ENCODE measurements at regions not wholly inside any gene's neighbourhood (a gene's known extent, or its start where the extent isn't known, plus 50 kb on each side); places are given as distances from the start of the nearest gene placed in this dataset.

GRCh38 chr13:73366241-73366640, 307.4 kb downstream of the KLF5 start:
- no peak for ATAC-seq
- no peak for TF ChIP-seq ZNF565 (CRISPR knock-in tag; conservative IDR thresholded peaks at IDR 0.05; ENCODE audit: low read depth)
- no peak for TF ChIP-seq TOX (CRISPR knock-in tag; IDR thresholded peaks at IDR 0.05; ENCODE audit: borderline replicate concordance)
- TF ChIP-seq, protein P1, sequence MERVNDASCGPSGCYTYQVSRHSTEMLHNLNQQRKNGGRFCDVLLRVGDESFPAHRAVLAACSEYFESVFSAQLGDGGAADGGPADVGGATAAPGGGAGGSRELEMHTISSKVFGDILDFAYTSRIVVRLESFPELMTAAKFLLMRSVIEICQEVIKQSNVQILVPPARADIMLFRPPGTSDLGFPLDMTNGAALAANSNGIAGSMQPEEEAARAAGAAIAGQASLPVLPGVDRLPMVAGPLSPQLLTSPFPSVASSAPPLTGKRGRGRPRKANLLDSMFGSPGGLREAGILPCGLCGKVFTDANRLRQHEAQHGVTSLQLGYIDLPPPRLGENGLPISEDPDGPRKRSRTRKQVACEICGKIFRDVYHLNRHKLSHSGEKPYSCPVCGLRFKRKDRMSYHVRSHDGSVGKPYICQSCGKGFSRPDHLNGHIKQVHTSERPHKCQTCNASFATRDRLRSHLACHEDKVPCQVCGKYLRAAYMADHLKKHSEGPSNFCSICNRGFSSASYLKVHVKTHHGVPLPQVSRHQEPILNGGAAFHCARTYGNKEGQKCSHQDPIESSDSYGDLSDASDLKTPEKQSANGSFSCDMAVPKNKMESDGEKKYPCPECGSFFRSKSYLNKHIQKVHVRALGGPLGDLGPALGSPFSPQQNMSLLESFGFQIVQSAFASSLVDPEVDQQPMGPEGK (CRISPR knock-in tag; IDR thresholded peaks at IDR 0.05; ENCODE audit: borderline replicate concordance): no peak
- TF ChIP-seq PPARA (CRISPR knock-in tag; IDR thresholded peaks at IDR 0.05; ENCODE audit: borderline replicate concordance): no peak
- TF ChIP-seq CSDC2 (CRISPR knock-in tag; IDR thresholded peaks at IDR 0.05): no peak
- TF ChIP-seq TCF4 (CRISPR knock-in tag; IDR thresholded peaks at IDR 0.05; ENCODE audit: borderline replicate concordance): no peak
- no peak for TF ChIP-seq OSR1 (CRISPR knock-in tag; IDR thresholded peaks at IDR 0.05)
- TF ChIP-seq, protein P2, sequence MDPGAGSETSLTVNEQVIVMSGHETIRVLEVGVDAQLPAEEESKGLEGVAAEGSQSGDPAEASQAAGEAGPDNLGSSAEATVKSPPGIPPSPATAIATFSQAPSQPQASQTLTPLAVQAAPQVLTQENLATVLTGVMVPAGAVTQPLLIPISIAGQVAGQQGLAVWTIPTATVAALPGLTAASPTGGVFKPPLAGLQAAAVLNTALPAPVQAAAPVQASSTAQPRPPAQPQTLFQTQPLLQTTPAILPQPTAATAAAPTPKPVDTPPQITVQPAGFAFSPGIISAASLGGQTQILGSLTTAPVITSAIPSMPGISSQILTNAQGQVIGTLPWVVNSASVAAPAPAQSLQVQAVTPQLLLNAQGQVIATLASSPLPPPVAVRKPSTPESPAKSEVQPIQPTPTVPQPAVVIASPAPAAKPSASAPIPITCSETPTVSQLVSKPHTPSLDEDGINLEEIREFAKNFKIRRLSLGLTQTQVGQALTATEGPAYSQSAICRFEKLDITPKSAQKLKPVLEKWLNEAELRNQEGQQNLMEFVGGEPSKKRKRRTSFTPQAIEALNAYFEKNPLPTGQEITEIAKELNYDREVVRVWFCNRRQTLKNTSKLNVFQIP (CRISPR knock-in tag; IDR thresholded peaks at IDR 0.05; ENCODE audit: borderline replicate concordance, low read depth): no peak
- TF ChIP-seq ISL1 (CRISPR knock-in tag; IDR thresholded peaks at IDR 0.05): no peak
- TF ChIP-seq CREB5 (CRISPR knock-in tag; IDR thresholded peaks at IDR 0.05; ENCODE audit: low read depth): no peak
- no peak for TF ChIP-seq ZFP30 (CRISPR knock-in tag; IDR thresholded peaks at IDR 0.05)
- TF ChIP-seq GLIS3 (CRISPR knock-in tag; IDR thresholded peaks at IDR 0.05): no peak

- no peak for ATAC-seq
- TF ChIP-seq ZC3H10 (CRISPR knock-in tag; IDR thresholded peaks at IDR 0.05) (no peak), OSR1 (CRISPR knock-in tag; IDR thresholded peaks at IDR 0.05) (no peak)
- TF ChIP-seq, protein P1 (CRISPR knock-in tag; IDR thresholded peaks at IDR 0.05; ENCODE audit: borderline replicate concordance): no peak
These were observed 306.9 kb downstream of the KLF5 start for GRCh38 chr13:73365681-73366080.

GRCh38 chr13:73365252-73365651, 306.4 kb downstream of the KLF5 start:
- TF ChIP-seq ZNF8 (CRISPR knock-in tag; IDR thresholded peaks at IDR 0.05) (no peak), OSR1 (CRISPR knock-in tag; IDR thresholded peaks at IDR 0.05) (no peak), ZNF565 (CRISPR knock-in tag; conservative IDR thresholded peaks at IDR 0.05; ENCODE audit: low read depth) (no peak), TSHZ2 (CRISPR knock-in tag; IDR thresholded peaks at IDR 0.05) (no peak), PPARA (CRISPR knock-in tag; IDR thresholded peaks at IDR 0.05; ENCODE audit: borderline replicate concordance) (no peak), ESRRG (CRISPR knock-in tag; IDR thresholded peaks at IDR 0.05) (no peak), GLIS3 (CRISPR knock-in tag; IDR thresholded peaks at IDR 0.05) (no peak)
- no peak for ATAC-seq

DNA sequence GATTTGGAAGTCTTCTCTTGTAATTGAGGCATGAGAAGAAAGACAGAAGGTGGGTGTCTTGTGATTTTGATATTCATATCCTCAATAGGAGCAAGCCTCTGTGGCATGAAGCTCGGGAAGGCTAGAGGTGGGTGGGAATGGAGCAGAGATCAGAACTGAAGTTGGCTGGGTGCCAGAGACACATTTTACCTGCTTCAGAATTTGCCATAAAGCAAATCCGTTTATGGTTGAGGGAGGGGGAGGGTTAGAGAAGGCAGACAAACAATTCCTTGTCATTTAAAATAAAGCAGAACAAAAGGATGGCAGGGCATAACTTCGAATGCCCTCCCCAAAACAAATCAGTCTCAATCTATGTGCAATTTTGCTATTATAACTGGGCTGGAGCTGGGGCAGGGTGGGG, 305.9 kb downstream of the KLF5 start:
- no peak for ATAC-seq
- no peak for TF ChIP-seq BACH2 (CRISPR knock-in tag; IDR thresholded peaks at IDR 0.05; ENCODE audit: borderline replicate concordance)
- TF ChIP-seq, protein P2 (CRISPR knock-in tag; IDR thresholded peaks at IDR 0.05; ENCODE audit: borderline replicate concordance, low read depth): no peak
- no peak for TF ChIP-seq ZC3H10 (CRISPR knock-in tag; IDR thresholded peaks at IDR 0.05)
- no peak for TF ChIP-seq ZFP30 (CRISPR knock-in tag; IDR thresholded peaks at IDR 0.05)
- TF ChIP-seq ZNF70 (CRISPR knock-in tag; IDR thresholded peaks at IDR 0.05): no peak
- TF ChIP-seq TCF4 (CRISPR knock-in tag; IDR thresholded peaks at IDR 0.05; ENCODE audit: borderline replicate concordance): no peak
- TF ChIP-seq ISL1 (CRISPR knock-in tag; IDR thresholded peaks at IDR 0.05): no peak
- no peak for TF ChIP-seq PPARA (CRISPR knock-in tag; IDR thresholded peaks at IDR 0.05; ENCODE audit: borderline replicate concordance)
